HG03108 (cell line): ENCODE measurements at regions not wholly inside any gene's neighbourhood (a gene's known extent, or its start where the extent isn't known, plus 50 kb on each side); places are given as distances from the start of the nearest gene placed in this dataset.

Experiments
- ATAC-seq: cut with Tn5 transposase; IDR thresholded peaks from one replicate; pipeline ENCODE4 v1.9.1; 2021; ENCODE audit warnings: moderate library complexity; ENCODE audit not compliant: unreplicated experiment

DNA sequence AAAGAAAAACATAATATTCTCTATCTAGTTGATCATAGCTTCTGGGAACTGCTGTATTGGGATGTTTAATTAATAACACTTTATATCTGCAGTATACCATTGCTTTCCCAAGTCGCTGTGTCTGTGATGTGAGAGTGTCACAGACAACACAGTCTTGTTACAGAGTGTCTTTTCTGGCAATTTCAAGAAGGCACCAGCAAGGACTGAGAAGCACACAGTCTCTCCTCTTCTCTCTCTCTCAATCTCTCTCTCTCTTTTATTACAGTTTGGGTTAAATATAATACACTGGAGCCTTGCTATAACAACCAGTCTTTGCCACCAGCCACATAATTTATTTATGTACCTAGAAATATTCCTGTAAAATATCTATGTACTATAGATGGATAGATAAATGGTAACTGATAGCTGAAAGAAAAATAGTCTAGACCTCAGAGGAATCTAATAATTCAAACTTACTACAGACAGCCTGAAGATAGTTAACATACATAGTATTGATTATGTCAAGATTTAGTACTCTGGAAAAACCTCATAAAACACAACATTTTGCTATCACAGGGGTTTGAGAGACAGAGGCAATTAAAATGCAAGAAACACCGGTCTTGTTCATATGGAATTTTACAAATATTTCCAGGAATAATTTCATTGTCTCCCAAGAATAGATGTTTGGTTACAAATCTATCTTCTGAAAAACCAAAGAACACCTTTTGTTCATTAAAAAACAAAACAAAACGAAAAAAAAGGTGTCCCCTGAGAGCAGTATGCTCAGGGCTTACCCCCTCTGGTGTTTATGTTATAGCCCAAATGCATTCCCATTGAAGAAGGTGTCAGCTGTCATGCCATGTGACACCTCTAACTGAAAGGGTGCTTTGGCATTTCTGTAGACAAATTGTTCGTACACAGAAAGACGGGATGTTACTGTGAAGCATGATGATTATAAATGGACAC is 507.8 kb downstream of the TBC1D4 start:
- no peak for ATAC-seq

DNA sequence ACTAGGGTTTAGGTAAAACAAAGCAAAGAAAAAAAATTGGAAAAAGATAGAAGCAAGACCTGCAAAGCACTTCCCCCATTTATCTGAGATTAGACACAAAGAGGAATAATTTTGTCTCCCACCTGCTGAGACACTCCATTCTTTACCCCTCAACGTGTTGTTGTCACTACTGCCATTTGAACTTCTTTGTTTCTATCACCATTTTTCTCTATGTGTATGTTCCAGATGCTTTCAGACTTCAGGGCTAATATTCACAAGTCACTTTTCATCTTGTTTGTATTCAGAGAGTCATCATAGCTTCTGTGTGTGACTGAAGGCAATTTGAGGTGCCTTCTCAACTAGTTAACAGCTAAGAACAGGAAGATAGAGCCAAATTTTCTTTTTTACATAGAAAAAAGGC is 512.5 kb downstream of the TBC1D4 start:
- ATAC-seq: no peak

DNA sequence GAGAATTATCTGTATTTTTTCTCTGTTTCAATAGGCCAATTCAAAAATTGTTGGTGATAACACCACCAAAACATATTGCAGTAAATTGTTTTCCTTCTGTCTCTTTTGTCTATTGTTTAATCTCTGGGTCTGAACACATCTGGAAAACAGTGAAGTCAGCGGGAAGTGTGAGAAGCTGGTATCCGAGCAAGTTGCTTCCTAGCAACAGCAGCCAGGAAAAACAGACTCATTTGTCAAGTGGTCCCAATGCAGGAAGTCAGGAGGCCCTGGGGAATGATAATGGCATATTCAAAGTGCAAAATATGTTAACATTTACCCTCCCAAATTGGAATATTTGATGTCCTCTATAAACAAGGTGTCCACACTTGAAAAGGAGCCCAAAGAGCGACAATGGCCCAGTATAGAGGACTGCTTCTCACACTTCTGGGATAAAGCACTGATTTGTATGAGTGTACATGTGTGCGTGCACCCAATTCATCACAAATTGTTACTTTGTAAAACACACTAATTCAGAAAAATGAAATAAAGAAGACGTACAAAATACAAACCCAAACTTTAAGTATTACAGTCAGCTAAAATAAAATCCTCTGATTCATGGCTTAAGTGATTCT is 515.0 kb downstream of the TBC1D4 start:
- ATAC-seq: no peak

DNA sequence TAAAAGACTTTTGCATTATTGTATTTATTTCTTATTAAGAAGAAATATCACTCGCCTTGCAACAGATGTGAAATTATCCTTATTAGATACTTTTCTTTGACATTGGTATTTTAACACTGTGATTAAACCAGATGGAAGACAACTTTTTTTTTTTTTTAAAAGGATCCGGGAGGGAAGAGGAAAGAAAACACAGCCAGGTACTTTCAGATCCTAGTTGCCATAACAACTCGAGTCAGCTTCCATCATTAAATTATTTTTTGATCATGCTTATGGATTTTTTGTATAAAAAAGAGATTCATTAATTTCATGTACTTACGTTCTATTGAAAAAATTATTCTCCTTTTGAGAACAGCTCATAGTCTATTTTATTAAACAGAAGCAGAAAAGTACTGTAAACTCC is 515.7 kb downstream of the TBC1D4 start:
- ATAC-seq: no peak

DNA sequence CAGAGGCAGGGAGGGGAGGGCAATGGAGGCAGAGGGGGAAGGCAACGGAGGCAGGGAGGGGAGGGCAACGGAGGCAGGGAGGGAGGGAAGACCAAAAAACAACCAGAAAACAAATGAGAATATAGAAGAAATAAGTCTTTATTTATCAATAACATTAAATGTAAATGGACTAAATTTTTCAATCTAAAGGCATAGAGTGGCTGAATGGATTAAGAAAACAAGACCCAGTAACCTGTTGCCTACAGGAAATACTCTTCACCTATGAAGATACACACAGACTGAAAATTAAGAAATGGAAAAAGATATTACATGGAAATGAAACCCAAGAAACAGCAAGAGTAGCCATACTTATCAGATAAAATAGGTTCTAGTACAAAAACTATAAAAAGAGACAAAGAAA is 536.3 kb downstream of the TBC1D4 start:
- no peak for ATAC-seq

DNA sequence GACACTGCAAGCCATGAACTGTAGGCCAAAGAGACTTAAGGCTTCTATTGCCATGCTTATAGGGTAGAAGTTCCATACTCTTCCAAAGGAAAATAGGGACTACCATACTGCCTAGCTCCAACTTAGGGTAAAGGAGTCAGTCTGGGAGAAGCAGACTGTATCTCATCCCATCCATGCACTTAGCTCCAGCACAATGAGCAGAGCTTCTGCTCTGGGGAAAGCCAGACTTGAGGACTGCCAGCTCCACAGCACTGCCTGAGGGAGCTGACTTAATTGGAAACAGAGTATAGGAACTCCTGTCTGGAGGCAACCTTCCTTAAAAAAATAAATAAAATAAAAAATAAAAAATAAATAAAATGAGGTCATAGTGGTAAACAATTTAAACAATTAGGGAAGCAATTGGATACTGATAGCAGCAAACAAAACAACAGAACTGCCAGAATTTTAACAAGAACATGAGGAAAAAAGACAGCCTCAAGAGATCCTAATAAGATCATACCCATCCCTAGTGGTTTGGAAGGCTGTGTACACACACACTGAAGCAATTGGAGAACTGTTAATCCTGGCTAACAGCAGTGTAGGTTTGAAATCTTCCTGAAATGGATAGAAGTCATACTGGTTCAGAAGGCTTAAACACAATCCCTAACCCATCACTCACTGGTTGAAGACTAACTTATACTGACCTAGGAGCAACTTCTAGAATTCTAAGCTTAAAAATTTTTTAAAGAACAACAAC is 550.1 kb downstream of the TBC1D4 start:
- no peak for ATAC-seq

DNA sequence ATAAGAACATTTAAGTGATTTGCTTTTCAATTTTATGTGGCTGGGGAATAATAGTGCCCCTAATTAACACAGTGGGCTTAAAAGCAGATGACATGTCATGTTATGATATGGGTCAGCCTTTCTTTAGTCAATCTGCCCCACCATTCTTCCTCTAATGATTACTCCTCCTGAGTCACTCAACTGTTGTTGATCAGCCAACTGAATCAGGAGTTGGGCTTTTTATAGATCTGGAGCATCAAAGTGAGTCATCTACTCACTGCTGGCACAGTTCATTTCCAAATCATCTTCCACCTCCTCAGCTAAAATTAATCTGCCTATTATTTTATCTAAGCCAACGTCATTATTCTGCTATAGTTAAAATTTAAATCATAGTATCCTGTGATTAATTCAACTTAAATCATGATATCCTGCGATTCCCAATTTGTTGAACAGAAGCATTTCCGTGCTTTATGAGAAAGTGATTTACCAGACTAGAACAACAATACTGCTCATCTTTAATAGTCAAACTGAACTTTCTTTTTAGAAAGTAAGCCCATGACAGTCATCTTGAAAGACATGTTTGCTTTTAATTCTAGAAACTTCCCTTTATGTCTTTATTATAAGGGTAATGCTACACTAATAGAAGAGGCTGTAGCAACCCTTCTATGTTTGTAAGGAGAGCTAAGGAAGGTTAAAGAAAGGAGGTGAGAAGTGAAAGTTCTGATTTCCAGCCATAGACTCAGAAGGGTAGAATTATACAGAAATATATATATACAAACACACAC is 551.4 kb downstream of the TBC1D4 start:
- ATAC-seq: no peak

DNA sequence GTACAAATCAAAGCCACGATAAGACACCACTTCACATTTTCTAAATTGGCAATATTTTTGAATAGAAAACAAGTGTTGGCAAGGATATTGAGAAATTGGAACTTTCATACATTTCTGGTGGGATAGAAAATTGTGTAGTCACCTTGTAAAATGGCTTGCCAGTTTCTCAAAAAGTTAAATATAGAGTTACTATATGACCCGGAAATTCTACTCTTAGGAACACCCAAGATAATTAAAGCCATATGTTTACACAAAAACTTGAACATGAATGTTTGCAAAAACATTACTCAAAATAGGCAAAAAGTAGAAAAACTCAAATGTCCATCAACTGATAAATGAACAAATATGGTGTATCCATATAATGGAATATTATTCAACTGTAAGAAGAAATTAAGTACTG is 552.5 kb downstream of the TBC1D4 start:
- no peak for ATAC-seq

DNA sequence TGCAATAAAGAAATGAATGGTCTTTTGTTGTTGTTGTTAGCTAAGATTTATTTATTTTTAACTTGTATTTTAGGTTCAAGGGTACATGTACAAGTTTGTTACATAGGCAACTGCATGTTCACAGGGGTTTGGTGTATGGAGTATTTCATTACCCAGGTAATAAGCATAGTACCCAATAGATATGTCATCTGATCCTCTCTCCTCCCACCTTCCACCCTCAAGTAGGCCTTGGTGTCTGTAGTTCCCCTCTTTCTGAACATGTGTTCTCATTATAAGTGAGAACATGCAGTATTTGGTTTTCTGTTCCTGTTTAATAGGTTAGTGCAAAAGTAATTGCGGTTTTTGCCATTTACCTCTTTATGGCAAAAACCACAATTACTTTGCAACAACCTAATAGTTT is 554.1 kb downstream of the TBC1D4 start:
- no peak for ATAC-seq

DNA sequence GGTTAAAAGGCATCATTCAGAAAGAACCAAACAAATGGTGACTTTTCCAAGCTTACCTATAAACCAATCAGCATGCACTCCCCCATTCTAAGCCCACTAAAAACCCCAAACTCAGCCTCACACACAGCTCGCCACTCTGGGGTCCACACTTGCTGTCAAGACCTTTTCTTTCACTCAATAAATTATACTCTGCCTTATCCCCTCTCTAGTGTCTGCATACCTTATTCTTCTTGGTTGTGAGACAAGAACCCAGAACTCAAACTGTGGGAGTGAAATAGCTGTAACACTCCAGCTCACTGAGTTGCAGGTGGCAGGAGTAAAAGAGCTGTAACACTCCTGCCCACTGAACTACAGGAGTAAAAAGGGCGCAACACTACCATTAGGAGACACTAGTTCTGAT is 559.0 kb downstream of the TBC1D4 start:
- ATAC-seq: no peak

DNA sequence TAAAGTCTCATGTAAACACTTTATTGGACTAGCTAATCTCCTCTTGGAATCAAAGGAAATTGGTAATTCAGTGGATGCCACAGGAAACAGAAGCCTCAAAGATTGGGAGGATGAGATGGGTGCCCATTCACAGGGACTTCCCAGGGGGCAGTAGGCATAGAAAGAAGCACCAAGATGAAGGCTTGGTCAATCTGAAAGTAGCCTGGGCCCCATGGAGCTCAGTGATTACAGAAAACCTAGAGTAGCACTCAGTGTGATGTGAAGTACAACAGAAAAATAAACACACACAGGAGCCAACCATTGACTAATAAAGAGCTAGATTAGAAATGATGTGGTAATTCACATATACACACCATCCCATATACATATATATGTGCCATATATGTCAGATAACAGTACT is 560.6 kb downstream of the TBC1D4 start:
- no peak for ATAC-seq

DNA sequence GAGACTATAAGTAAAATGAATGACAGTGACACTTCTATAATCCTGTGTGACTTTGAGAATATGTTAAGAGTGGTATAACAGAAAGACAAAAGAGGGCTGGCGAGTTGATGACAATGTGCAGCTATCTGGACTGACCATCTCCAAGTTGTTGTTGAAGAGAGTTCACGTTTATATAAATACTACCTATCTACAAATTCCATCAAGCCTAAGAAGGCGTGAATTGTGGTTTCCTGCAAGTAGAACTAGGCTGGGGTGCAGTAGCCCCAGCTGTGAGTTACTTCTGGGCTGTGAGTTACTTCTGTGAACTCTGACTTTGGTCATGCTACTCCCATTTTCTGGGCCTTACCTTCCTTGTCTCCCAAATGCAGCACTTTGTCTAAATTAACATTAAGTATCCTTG is 561.0 kb downstream of the TBC1D4 start:
- no peak for ATAC-seq

DNA sequence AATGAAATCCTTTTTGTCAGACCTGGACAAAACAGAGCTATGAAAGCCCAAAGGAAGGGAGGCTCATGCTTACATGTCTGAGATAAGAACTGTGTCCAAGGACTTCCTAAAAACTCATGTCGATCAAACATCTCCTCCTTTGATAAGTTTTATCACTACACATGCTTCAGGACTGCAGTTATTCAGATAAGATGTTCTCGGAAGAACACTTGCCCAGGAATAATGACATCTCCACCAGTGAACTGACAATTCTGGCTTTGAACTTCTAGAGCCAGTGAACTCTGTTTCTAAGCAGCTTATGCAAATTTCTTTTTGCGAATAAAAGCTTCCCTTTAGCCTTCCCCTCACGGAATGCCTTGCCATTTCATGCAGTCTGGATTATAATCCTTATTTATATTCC is 561.6 kb downstream of the TBC1D4 start:
- ATAC-seq: no peak

DNA sequence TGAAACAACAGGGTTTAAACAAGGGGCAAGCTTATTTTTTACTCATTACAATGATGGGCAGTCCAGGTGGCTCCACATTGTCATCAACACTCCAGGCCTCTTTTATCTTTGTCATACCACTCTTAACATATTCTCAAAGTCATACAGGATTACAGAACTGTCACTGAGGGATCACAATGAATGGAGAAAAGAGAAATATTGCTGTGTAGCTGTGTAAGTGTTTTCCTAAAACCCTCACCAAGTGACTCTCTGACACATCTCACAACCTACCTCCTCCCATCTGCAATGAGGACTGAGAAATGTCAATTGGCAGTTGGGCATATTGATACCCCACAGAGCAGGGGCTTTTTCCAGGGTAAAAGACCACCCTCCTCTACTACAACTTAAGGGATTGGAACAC is 562.1 kb downstream of the TBC1D4 start:
- ATAC-seq: no peak

DNA sequence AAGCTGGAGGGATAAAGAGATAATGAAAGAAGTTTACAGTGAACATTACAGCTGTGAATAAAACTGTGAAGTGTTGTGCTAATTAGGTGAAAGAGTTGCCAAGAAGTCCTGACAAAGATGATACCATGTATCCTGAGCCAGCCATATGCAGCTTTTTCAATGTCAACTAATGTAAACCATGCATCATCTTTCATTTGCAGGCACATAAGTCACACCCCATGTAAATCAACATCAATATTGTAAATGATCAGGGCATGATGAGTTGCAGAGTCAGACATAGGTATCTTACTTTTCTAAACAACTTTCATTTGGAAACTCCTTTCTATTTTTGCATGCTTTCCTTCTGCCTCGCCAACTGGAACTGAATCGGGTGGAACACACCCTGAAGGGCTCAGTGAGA is 569.1 kb downstream of the TBC1D4 start:
- ATAC-seq: no peak

DNA sequence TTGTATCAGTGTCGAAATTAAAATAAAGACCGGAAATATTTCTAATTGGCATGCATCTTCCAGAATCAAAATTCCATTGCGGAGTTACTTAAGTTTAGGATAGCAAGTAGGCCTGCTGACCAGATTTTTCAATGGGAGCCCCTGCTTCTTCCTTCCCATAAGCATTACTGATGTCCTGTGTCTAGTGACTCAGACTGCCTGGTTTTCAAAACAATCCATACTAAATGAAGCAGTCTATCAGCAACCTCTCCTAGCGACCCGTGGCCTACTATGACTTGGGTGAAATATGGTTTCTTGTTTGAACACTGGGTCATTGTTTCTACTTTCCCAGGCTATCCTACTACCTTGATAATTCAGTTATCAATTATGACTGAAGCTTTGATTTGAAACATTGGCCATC is 571.6 kb downstream of the TBC1D4 start:
- ATAC-seq: no peak

DNA sequence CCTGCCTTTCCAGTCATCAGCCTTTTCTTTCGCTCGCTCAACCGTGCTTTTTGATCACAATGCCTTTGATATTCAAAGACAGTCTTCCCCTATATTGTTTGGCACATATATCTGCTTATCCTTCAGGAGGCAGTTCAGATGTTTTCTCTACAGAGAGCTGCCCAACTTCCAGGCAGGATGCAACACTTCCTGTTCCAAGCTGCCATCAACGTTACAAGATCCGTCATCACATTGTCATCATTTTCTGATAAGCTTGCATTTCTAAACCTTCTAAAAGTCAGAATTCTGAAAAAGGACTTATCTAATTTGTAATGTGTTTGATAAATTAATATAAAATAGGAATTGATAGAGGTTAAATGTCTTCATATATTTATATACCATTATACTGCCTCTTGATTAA is 574.2 kb downstream of the TBC1D4 start:
- no peak for ATAC-seq

DNA sequence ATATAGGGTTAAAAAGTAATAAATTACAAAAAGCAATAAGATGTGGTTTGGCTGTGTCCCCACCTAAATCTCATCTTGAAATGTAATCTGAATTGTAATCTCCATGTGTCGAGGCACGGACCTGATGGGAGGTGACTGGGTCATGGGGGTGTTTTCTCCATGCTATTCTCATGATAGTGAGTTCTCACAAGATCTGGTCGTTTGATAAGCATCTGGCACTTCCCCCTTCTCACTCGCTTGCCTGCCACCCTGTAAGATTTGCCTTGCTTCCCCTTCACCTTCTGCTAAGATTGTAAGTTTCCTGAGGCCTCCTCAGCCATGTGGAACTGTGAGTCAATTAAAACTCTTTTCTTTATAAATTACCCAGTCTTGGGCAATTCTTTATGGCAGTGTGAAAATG is 577.4 kb downstream of the TBC1D4 start:
- ATAC-seq: no peak

DNA sequence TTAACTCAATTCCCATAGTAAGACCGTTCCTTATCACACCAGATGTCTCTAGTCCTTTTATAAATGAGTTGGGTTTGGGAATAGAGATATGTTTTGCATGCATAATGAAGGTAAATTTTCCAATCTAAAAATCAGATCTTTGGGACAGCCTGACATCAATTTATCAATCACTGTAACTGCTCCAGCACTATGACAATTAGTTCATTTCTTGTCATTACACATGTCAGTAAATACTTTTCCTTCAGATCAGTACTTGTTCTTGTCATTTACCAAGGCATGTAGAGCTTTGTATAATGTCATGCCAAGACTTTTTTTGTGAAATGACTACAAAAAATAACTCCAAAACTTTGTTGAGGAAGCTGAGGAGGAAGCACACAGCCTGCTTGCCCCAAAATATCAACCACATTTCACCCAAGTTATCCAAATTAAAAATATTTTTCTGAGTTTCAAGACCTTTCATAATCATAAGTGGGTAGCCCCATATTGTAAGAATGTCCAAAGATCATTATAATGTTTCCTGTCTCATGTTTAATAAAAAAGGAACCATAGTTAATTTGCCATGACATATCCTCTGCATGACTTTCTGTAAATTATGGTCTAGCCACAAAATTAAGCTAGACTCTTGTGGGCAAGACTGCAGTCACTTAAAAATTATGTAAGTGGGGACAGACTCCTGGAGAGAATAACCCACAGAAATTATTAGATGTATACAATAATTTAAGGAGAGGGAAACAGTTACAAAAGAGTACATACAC is 586.8 kb downstream of the TBC1D4 start:
- no peak for ATAC-seq

DNA sequence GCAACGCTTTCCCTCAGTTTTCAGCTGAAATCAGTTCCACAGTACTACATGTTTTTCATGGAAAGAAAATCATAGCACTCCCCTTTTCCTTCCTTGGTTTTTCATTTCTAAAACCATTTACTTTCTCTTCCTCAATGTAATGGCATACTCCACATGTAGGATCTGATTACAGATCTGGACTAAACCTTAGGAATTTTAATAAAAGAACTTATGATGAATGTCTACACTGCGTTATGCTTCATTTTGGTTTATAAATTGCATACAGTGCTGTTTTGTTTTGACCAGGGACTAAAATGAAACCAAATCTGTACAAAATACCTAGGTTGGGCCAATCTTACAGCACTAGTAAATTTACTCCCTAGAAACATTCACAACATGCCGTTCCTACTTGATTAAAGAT is 589.9 kb downstream of the TBC1D4 start:
- no peak for ATAC-seq
